ENCODE measurements at regions not wholly inside any gene's neighbourhood (a gene's known extent, or its start where the extent isn't known, plus 50 kb on each side); places are given as distances from the start of the nearest gene placed in this dataset.

- Mint-ChIP-seq H3K9me3 (no peaks in the 10 kb centered on the region), H3K27me3 (ENCODE audit: low read depth) (no peaks in the 10 kb centered on the region), H3K27ac (peak overlapping the region; percentile 22), H3K36me3 (no peaks in the 10 kb centered on the region), H3K4me3 (no peak overlapping the region), H3K4me1 (peaks cover 11% of the 10 kb centered on the region)
- no peak for DNase-seq (ENCODE audit: low spot score in 2 of 2, unreplicated experiment in 2 of 2)
- no peak for TF ChIP-seq CTCF (IDR thresholded peaks at IDR 0.05; ENCODE audit: unreplicated experiment)
These were observed 151.6 kb downstream of the TMCO5A start for GRCh38 chr15:38085931-38086568.

GRCh38 chr15:38086611-38087010 is 152.2 kb downstream of the TMCO5A start:
- DNase-seq (ENCODE audit: low spot score in 2 of 2, unreplicated experiment in 2 of 2): no peak

GRCh38 chr15:38088971-38089370 is 154.5 kb downstream of the TMCO5A start:
- H3K9me3 Mint-ChIP-seq: no peaks in the 10 kb centered on the region

More at GRCh38 chr15:38086611-38087010, 152.2 kb downstream of the TMCO5A start:
- Mint-ChIP-seq H3K9me3 (no peaks in the 10 kb centered on the region), H3K4me3 (no peak overlapping the region), H3K4me1 (peaks cover 8% of the 10 kb centered on the region), H3K36me3 (no peaks in the 10 kb centered on the region), H3K27me3 (ENCODE audit: low read depth) (no peaks in the 10 kb centered on the region), H3K27ac (no peak overlapping the region)
- no peak for TF ChIP-seq CTCF (IDR thresholded peaks at IDR 0.05; ENCODE audit: unreplicated experiment)

GRCh38 chr15:38090223-38090622 is 155.8 kb downstream of the TMCO5A start:
- no peak for TF ChIP-seq CTCF (IDR thresholded peaks at IDR 0.05; ENCODE audit: unreplicated experiment)
- H3K36me3 Mint-ChIP-seq: no peaks in the 10 kb centered on the region
- no peaks in the 10 kb centered on the region for H3K9me3 Mint-ChIP-seq
- peaks cover 8% of the 10 kb centered on the region for H3K4me1 Mint-ChIP-seq
- H3K27me3 Mint-ChIP-seq (ENCODE audit: low read depth): no peaks in the 10 kb centered on the region
- DNase-seq (ENCODE audit: low spot score in 2 of 2, unreplicated experiment in 2 of 2): no peak
- no peak overlapping the region for H3K27ac Mint-ChIP-seq
- H3K4me3 Mint-ChIP-seq: no peak overlapping the region

More at GRCh38 chr15:38088971-38089370, 154.5 kb downstream of the TMCO5A start:
- Mint-ChIP-seq H3K36me3 (no peaks in the 10 kb centered on the region), H3K4me1 (peaks cover 8% of the 10 kb centered on the region), H3K27me3 (ENCODE audit: low read depth) (no peaks in the 10 kb centered on the region), H3K4me3 (no peak overlapping the region), H3K27ac (no peak overlapping the region)
- DNase-seq (ENCODE audit: low spot score in 2 of 2, unreplicated experiment in 2 of 2): no peak
- TF ChIP-seq CTCF (IDR thresholded peaks at IDR 0.05; ENCODE audit: unreplicated experiment): no peak

GRCh38 chr15:38090678-38091077 is 156.2 kb downstream of the TMCO5A start:
- no peaks in the 10 kb centered on the region for H3K27me3 Mint-ChIP-seq (ENCODE audit: low read depth)
- peaks cover 3% of the 10 kb centered on the region for H3K9me3 Mint-ChIP-seq
- no peak for TF ChIP-seq CTCF (IDR thresholded peaks at IDR 0.05; ENCODE audit: unreplicated experiment)
- no peak overlapping the region for H3K27ac Mint-ChIP-seq
- peaks cover 6% of the 10 kb centered on the region for H3K4me1 Mint-ChIP-seq
- no peak for DNase-seq (ENCODE audit: low spot score in 2 of 2, unreplicated experiment in 2 of 2)
- H3K36me3 Mint-ChIP-seq: no peaks in the 10 kb centered on the region
- H3K4me3 Mint-ChIP-seq: no peak overlapping the region

All from mesothelial cell of epicardium (in vitro differentiated cells).